GM18499 (cell line): ENCODE measurements at regions not wholly inside any gene's neighbourhood (a gene's known extent, or its start where the extent isn't known, plus 50 kb on each side); places are given as distances from the start of the nearest gene placed in this dataset.
"Not testable (repeated sequence)": the region's sequence is repeated elsewhere in the genome, so short reads cannot be mapped to it uniquely, and the experiment has no call there.

Source experiments
- ATAC-seq: cut with Tn5 transposase; IDR thresholded peaks from one replicate; pipeline ENCODE4 v1.9.1; 2021; ENCODE audit warnings: moderate number of reproducible peaks; ENCODE audit not compliant: insufficient read depth, unreplicated experiment

DNA sequence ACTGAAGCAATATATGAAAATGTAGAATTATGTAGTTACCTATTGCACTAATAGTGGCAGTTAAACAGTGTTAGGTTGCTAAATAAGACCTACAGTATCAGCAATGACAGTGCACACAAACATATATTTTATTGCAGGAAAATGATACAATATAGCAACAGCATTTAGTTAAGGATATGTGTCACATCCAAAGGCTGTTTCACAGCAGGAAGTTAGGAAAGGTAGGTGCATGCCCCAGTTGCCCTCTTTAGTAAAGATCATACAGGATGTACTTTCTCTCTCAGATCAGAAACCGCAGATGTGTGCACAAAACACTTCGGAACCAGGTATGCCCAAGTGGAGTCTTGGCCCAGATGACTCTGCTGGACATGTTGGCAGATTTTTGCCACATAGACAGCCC is 444.1 kb downstream of the XIRP2 start:
- ATAC-seq: no peak

DNA sequence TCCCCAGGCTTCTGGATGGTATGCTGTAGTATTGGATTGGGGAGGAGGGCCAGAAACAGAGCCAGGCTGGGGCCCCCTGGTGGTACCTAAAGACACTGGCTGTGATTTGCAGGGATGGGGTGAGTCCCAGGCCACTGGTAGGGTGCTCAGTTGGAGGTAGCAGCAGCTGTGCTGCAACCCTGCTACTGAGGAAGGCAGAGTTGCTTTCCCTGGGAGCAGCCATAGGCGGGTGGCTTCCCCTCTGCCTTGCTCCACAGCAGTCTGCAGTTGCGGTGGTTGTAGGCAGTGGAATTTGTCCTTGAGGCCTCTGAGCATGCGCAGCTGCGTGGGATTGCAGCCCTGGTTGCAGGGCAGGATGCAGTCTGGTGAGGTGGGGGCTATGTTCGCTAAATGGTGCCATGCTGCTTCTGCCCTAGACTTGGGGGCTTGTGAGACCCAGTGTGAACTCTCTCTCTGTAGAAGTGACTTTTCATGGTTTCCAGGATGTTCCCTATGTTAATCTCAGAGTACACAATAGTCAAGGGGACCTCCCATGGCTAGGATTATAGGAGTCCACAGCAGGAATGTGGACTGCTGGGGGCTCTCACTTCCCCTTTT is 443.5 kb downstream of the XIRP2 start:
- no peak for ATAC-seq

DNA sequence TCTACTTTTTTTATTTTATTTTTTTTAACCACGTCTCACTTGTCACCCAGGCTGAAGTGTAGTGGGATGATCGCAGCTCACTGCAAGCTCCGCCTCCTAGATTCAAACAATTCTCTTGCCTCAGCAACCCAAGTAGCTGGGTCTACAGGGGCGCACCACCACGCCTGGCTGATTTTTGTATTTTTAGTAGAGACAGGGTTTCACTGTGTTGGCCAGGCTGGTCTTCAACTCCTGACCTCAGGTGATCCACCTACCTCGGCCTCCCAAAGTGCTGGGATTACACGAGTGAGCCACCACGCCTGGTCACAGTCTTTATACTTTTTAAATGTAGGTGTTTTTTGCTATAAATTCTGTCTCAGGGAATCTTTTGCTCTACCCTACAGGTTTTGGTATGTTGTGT is 440.5 kb downstream of the XIRP2 start:
- ATAC-seq: not testable (repeated sequence)

DNA sequence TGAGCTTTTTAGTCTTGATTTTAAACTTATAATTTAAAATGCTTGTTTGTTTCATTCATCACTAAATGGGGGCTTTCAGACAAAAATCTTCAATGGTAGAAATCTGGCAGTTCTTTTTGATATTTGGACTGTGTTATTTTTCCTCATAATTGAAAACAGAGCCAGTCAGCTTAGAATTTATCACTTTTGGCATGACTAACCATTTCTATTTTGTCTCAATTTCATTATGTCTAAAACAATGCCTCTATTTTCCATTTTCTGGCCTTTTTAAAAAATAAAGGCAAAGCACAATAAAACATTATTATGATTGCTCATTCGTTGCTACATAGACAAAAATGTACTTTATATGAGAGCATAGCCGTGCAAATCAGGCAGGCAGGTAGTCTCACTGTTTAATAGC is 434.5 kb downstream of the XIRP2 start:
- ATAC-seq: no peak

DNA sequence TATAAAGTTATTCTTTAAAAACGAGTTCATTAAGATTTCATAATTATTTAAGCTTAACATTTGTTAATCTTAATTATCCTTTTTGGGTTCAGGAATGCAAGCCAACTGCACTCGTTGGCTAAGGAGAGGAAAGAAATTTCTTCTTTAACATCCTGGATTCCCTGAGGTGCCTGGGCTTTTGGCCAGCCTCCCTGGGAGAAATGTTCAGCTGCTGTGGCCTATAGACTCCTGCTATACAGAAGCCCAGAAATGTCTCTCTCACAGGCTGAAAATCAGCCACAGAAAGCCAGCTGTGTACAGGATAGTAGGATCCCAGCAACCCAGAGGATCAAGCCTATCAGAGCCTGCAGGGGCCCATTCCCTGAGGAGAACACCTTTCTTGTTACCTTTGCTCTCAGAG is 430.3 kb downstream of the XIRP2 start:
- ATAC-seq: no peak

DNA sequence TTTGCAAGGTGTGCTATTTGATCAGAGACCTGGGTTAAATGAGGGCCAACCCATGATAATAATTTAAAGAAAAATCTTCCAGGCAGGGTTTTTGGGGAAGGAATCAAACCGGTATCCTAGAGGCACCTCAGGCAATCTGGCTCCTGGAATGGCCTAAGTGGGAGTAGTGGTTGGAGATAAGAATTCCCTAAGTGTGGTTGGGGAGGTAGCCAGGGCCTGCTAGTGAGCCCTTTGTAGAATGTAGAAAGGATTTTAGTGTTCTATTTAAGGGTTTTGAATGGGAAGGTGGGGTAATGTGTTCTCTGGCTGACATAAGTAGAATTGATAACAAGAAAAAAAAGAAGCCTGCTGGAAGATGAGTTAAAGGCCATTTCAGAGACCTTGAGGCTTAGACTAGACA is 422.2 kb downstream of the XIRP2 start:
- no peak for ATAC-seq
